Endothelial cell (in vitro differentiated cells): ENCODE measurements at regions not wholly inside any gene's neighbourhood (a gene's known extent, or its start where the extent isn't known, plus 50 kb on each side); places are given as distances from the start of the nearest gene placed in this dataset.

ENCODE experiments used
- DNase-seq: peaks from one replicate; pipeline ENCODE4 v3.0.0; 2021; ENCODE audit warnings: low spot score
- H3K27ac Mint-ChIP-seq: one replicate; pipeline ENCODE4 v1.8.0; 2021; ENCODE audit warnings: mixed read lengths, inconsistent platforms; ENCODE audit not compliant: unreplicated experiment
- H3K27me3 Mint-ChIP-seq: one replicate; pipeline ENCODE4 v1.8.0; 2021; ENCODE audit warnings: mild to moderate bottlenecking, moderate library complexity, mixed read lengths, inconsistent platforms; ENCODE audit not compliant: unreplicated experiment
- H3K36me3 Mint-ChIP-seq: one replicate; pipeline ENCODE4 v1.8.0; 2021; ENCODE audit warnings: mild to moderate bottlenecking, low read depth, mixed read lengths, inconsistent platforms; ENCODE audit not compliant: unreplicated experiment
- H3K4me1 Mint-ChIP-seq: one replicate; pipeline ENCODE4 v1.8.0; 2021; ENCODE audit warnings: mild to moderate bottlenecking, mixed read lengths, inconsistent platforms; ENCODE audit not compliant: unreplicated experiment
- H3K4me3 Mint-ChIP-seq: one replicate; pipeline ENCODE4 v1.8.0; 2021; ENCODE audit warnings: mild to moderate bottlenecking, mixed read lengths, inconsistent platforms; ENCODE audit not compliant: unreplicated experiment
- H3K9me3 Mint-ChIP-seq: one replicate; pipeline ENCODE4 v1.8.0; 2021; ENCODE audit warnings: mixed read lengths, inconsistent platforms; ENCODE audit not compliant: unreplicated experiment
- CTCF ChIP-seq: fragments of 200-600 bp; sonication (generic); IDR thresholded peaks from one replicate; pipeline ENCODE4 v1.5.0; 2021; ENCODE audit warnings: antibody characterized with exemption; ENCODE audit not compliant: unreplicated experiment

GRCh38 chr22:48351376-48352085 is 1476.1 kb downstream of the BRD1 start:
- TF ChIP-seq CTCF: no peak
- Mint-ChIP-seq H3K9me3 (no peaks in the 10 kb centered on the region), H3K27me3 (no peaks in the 10 kb centered on the region), H3K36me3 (no peaks in the 10 kb centered on the region), H3K4me1 (no peaks in the 10 kb centered on the region), H3K27ac (no peak overlapping the region), H3K4me3 (no peak overlapping the region)
- DNase-seq: no peak

- Mint-ChIP-seq H3K4me1 (no peaks in the 10 kb centered on the region), H3K36me3 (no peaks in the 10 kb centered on the region), H3K9me3 (no peaks in the 10 kb centered on the region), H3K27me3 (no peaks in the 10 kb centered on the region), H3K27ac (no peak overlapping the region), H3K4me3 (no peak overlapping the region)
- no peak for TF ChIP-seq CTCF
- no peak for DNase-seq
These were observed 1477.2 kb downstream of the BRD1 start for GRCh38 chr22:48350456-48350855.

- H3K36me3 Mint-ChIP-seq: no peaks in the 10 kb centered on the region
- DNase-seq: no peak
- peaks cover 4% of the 10 kb centered on the region for H3K27me3 Mint-ChIP-seq
- H3K4me3 Mint-ChIP-seq: no peak overlapping the region
- H3K4me1 Mint-ChIP-seq: no peaks in the 10 kb centered on the region
- TF ChIP-seq CTCF: no peak
- no peak overlapping the region for H3K27ac Mint-ChIP-seq
- H3K9me3 Mint-ChIP-seq: no peaks in the 10 kb centered on the region
These were observed 1478.8 kb downstream of the BRD1 start for GRCh38 chr22:48348855-48349254.

GRCh38 chr22:48347311-48347710 is 1480.4 kb downstream of the BRD1 start:
- Mint-ChIP-seq H3K27ac (no peak overlapping the region), H3K4me1 (no peaks in the 10 kb centered on the region)
- TF ChIP-seq CTCF: no peak

GRCh38 chr22:48346911-48347310 is 1480.8 kb downstream of the BRD1 start:
- no peak overlapping the region for H3K27ac Mint-ChIP-seq
- no peak for DNase-seq
- H3K4me1 Mint-ChIP-seq: no peaks in the 10 kb centered on the region
- no peaks in the 10 kb centered on the region for H3K36me3 Mint-ChIP-seq
- H3K27me3 Mint-ChIP-seq: peaks cover 4% of the 10 kb centered on the region
- no peak for TF ChIP-seq CTCF
- no peak overlapping the region for H3K4me3 Mint-ChIP-seq
- no peaks in the 10 kb centered on the region for H3K9me3 Mint-ChIP-seq

More at GRCh38 chr22:48347311-48347710, 1480.4 kb downstream of the BRD1 start:
- no peaks in the 10 kb centered on the region for H3K9me3 Mint-ChIP-seq
- no peak overlapping the region for H3K4me3 Mint-ChIP-seq
- no peaks in the 10 kb centered on the region for H3K36me3 Mint-ChIP-seq
- H3K27me3 Mint-ChIP-seq: peaks cover 4% of the 10 kb centered on the region
- no peak for DNase-seq
